GM18505 (cell line): ENCODE measurements at regions not wholly inside any gene's neighbourhood (a gene's known extent, or its start where the extent isn't known, plus 50 kb on each side); places are given as distances from the start of the nearest gene placed in this dataset.

Experiments
- ATAC-seq: cut with Tn5 transposase; IDR thresholded peaks from one replicate; pipeline ENCODE4 v1.9.1; 2021; ENCODE audit not compliant: unreplicated experiment
- POLR2A ChIP-seq: IDR thresholded peaks from 4 replicates; pipeline ENCODE4 v1.6.1; 2011; ENCODE audit warnings: borderline replicate concordance; ENCODE audit not compliant: insufficient read depth, insufficient read length; ENCODE audit errors: extremely low read depth

GRCh38 chr4:174141876-174142275 lies 141.6 kb downstream of the FBXO8 start:
- ATAC-seq, result no peak
- TF ChIP-seq POLR2A, result no peak

GRCh38 chr4:174138616-174139015 lies 144.9 kb downstream of the FBXO8 start:
- TF ChIP-seq POLR2A, result no peak
- ATAC-seq, result no peak

- TF ChIP-seq POLR2A, result no peak
Measured at GRCh38 chr4:174137698-174138097, 145.8 kb downstream of the FBXO8 start.

GRCh38 chr4:174135936-174136406 lies 147.5 kb downstream of the FBXO8 start:
- TF ChIP-seq POLR2A, result no peak
- no peak for ATAC-seq

More at GRCh38 chr4:174137698-174138097, 145.8 kb downstream of the FBXO8 start:
- ATAC-seq, result no peak

GRCh38 chr4:174135530-174135929 lies 147.9 kb downstream of the FBXO8 start:
- TF ChIP-seq POLR2A, result no peak
- ATAC-seq, result no peak

- TF ChIP-seq POLR2A, result no peak
- ATAC-seq, result no peak
Measured at GRCh38 chr4:174134361-174134760, 149.1 kb downstream of the FBXO8 start.

GRCh38 chr4:174133551-174133950 lies 149.9 kb downstream of the FBXO8 start:
- TF ChIP-seq POLR2A, result no peak
- ATAC-seq, result no peak

GRCh38 chr4:174131901-174132300 lies 151.6 kb downstream of the FBXO8 start:
- ATAC-seq, result no peak
- TF ChIP-seq POLR2A, result no peak

- ATAC-seq, result no peak
- no peak for TF ChIP-seq POLR2A
Measured at GRCh38 chr4:174122705-174123104, 160.8 kb downstream of the FBXO8 start.

GRCh38 chr4:174120446-174121295 lies 162.8 kb downstream of the FBXO8 start:
- no peak for TF ChIP-seq POLR2A
- ATAC-seq, result no peak

GRCh38 chr4:174119830-174120229 lies 163.6 kb downstream of the FBXO8 start:
- no peak for ATAC-seq
- no peak for TF ChIP-seq POLR2A

GRCh38 chr4:174119051-174119450 lies 164.4 kb downstream of the FBXO8 start:
- no peak for TF ChIP-seq POLR2A
- no peak for ATAC-seq

- no peak for ATAC-seq
- no peak for TF ChIP-seq POLR2A
Measured at GRCh38 chr4:174118171-174118570, 165.3 kb downstream of the FBXO8 start.

- TF ChIP-seq POLR2A, result no peak
- ATAC-seq, result no peak
Measured at GRCh38 chr4:174117445-174117844, 166.0 kb downstream of the FBXO8 start.
